ENCODE measurements at regions not wholly inside any gene's neighbourhood (a gene's known extent, or its start where the extent isn't known, plus 50 kb on each side); places are given as distances from the start of the nearest gene placed in this dataset.

GRCh38 chr19:16000024-16000663 lies 51.3 kb downstream of the OR10H4 start:
- WGBS = 76% methylated on average over 9 of the region's 10 CpGs
- Histone ChIP-seq H3K27me3 (ENCODE audit: insufficient read depth, low read length) (no peaks in the 10 kb centered on the region), H3K9me3 (ENCODE audit: insufficient read depth, low read depth, low read length) (peaks cover 94% of the 10 kb centered on the region)

GRCh38 chr19:16001481-16002312 lies 52.9 kb downstream of the OR10H4 start:
- H3K4me3 ChIP-seq (ENCODE audit: low read length) = no peak overlapping the region
- no peaks in the 10 kb centered on the region for H3K4me1 ChIP-seq (ENCODE audit: insufficient read depth, low read length)
- H3K9ac ChIP-seq (ENCODE audit: low read depth, low read length) = no peak overlapping the region
- 86% methylated on average over 12 of the region's 12 CpGs for WGBS
- no peaks in the 10 kb centered on the region for H3K27me3 ChIP-seq (ENCODE audit: insufficient read depth, low read length)
- no peaks in the 10 kb centered on the region for H3K36me3 ChIP-seq (ENCODE audit: insufficient read depth, low read length)
- no peak overlapping the region for H3K27ac ChIP-seq (ENCODE audit: low read depth, low read length)
- peaks cover 87% of the 10 kb centered on the region for H3K9me3 ChIP-seq (ENCODE audit: insufficient read depth, low read depth, low read length)

More at GRCh38 chr19:16000024-16000663, 51.3 kb downstream of the OR10H4 start:
- Histone ChIP-seq H3K9ac (ENCODE audit: low read depth, low read length) (no peak overlapping the region), H3K27ac (ENCODE audit: low read depth, low read length) (no peak overlapping the region), H3K4me3 (ENCODE audit: low read length) (no peak overlapping the region), H3K4me1 (ENCODE audit: insufficient read depth, low read length) (no peaks in the 10 kb centered on the region), H3K36me3 (ENCODE audit: insufficient read depth, low read length) (no peaks in the 10 kb centered on the region)

- WGBS = 76% methylated on average over 11 of the region's 11 CpGs
- H3K4me3 ChIP-seq (ENCODE audit: low read length) = no peak overlapping the region
- H3K27me3 ChIP-seq (ENCODE audit: insufficient read depth, low read length) = no peaks in the 10 kb centered on the region
- H3K4me1 ChIP-seq (ENCODE audit: insufficient read depth, low read length) = no peaks in the 10 kb centered on the region
- no peak overlapping the region for H3K27ac ChIP-seq (ENCODE audit: low read depth, low read length)
- no peaks in the 10 kb centered on the region for H3K36me3 ChIP-seq (ENCODE audit: insufficient read depth, low read length)
- no peak overlapping the region for H3K9ac ChIP-seq (ENCODE audit: low read depth, low read length)
- peaks cover 80% of the 10 kb centered on the region for H3K9me3 ChIP-seq (ENCODE audit: insufficient read depth, low read depth, low read length)
Observed at GRCh38 chr19:16002406-16003384, 53.9 kb downstream of the OR10H4 start.

GRCh38 chr19:16003391-16003790 lies 54.6 kb downstream of the OR10H4 start:
- no peak overlapping the region for H3K27ac ChIP-seq (ENCODE audit: low read depth, low read length)
- no peaks in the 10 kb centered on the region for H3K4me1 ChIP-seq (ENCODE audit: insufficient read depth, low read length)
- peaks cover 79% of the 10 kb centered on the region for H3K9me3 ChIP-seq (ENCODE audit: insufficient read depth, low read depth, low read length)
- 63% methylated on average over 3 of the region's 3 CpGs for WGBS
- H3K27me3 ChIP-seq (ENCODE audit: insufficient read depth, low read length) = no peaks in the 10 kb centered on the region
- H3K9ac ChIP-seq (ENCODE audit: low read depth, low read length) = no peak overlapping the region
- no peak overlapping the region for H3K4me3 ChIP-seq (ENCODE audit: low read length)
- H3K36me3 ChIP-seq (ENCODE audit: insufficient read depth, low read length) = no peaks in the 10 kb centered on the region

GRCh38 chr19:16005925-16006324 lies 57.1 kb downstream of the OR10H4 start:
- no peaks in the 10 kb centered on the region for H3K27me3 ChIP-seq (ENCODE audit: insufficient read depth, low read length)
- H3K4me1 ChIP-seq (ENCODE audit: insufficient read depth, low read length) = no peaks in the 10 kb centered on the region
- H3K36me3 ChIP-seq (ENCODE audit: insufficient read depth, low read length) = no peaks in the 10 kb centered on the region
- peaks cover 74% of the 10 kb centered on the region for H3K9me3 ChIP-seq (ENCODE audit: insufficient read depth, low read depth, low read length)
- 70% methylated on average over 3 of the region's 3 CpGs for WGBS
- H3K4me3 ChIP-seq (ENCODE audit: low read length) = no peak overlapping the region
- no peak overlapping the region for H3K27ac ChIP-seq (ENCODE audit: low read depth, low read length)
- H3K9ac ChIP-seq (ENCODE audit: low read depth, low read length) = no peak overlapping the region

- H3K27ac ChIP-seq (ENCODE audit: low read depth, low read length) = no peak overlapping the region
- peaks cover 82% of the 10 kb centered on the region for H3K9me3 ChIP-seq (ENCODE audit: insufficient read depth, low read depth, low read length)
- H3K4me1 ChIP-seq (ENCODE audit: insufficient read depth, low read length) = no peaks in the 10 kb centered on the region
- WGBS = 84% methylated on average over 4 of the region's 4 CpGs
- no peaks in the 10 kb centered on the region for H3K36me3 ChIP-seq (ENCODE audit: insufficient read depth, low read length)
- no peaks in the 10 kb centered on the region for H3K27me3 ChIP-seq (ENCODE audit: insufficient read depth, low read length)
- no peak overlapping the region for H3K9ac ChIP-seq (ENCODE audit: low read depth, low read length)
- H3K4me3 ChIP-seq (ENCODE audit: low read length) = no peak overlapping the region
Observed at GRCh38 chr19:16012552-16012951, 63.7 kb upstream of the TPM4 start.

GRCh38 chr19:16013181-16013850 lies 63.0 kb upstream of the TPM4 start:
- 88% methylated on average over 11 of the region's 11 CpGs for WGBS
- H3K27ac ChIP-seq (ENCODE audit: low read depth, low read length) = no peak overlapping the region
- no peak overlapping the region for H3K4me3 ChIP-seq (ENCODE audit: low read length)

GRCh38 chr19:16013851-16014840 lies 62.1 kb upstream of the TPM4 start:
- peaks cover 89% of the 10 kb centered on the region for H3K9me3 ChIP-seq (ENCODE audit: insufficient read depth, low read depth, low read length)
- no peaks in the 10 kb centered on the region for H3K36me3 ChIP-seq (ENCODE audit: insufficient read depth, low read length)
- H3K4me1 ChIP-seq (ENCODE audit: insufficient read depth, low read length) = no peaks in the 10 kb centered on the region
- no peak overlapping the region for H3K4me3 ChIP-seq (ENCODE audit: low read length)
- H3K27me3 ChIP-seq (ENCODE audit: insufficient read depth, low read length) = no peaks in the 10 kb centered on the region
- no peak overlapping the region for H3K9ac ChIP-seq (ENCODE audit: low read depth, low read length)
- H3K27ac ChIP-seq (ENCODE audit: low read depth, low read length) = no peak overlapping the region
- 91% methylated on average over 29 of the region's 31 CpGs for WGBS

More at GRCh38 chr19:16013181-16013850, 63.0 kb upstream of the TPM4 start:
- Histone ChIP-seq H3K9ac (ENCODE audit: low read depth, low read length) (no peak overlapping the region), H3K4me1 (ENCODE audit: insufficient read depth, low read length) (no peaks in the 10 kb centered on the region), H3K27me3 (ENCODE audit: insufficient read depth, low read length) (no peaks in the 10 kb centered on the region), H3K9me3 (ENCODE audit: insufficient read depth, low read depth, low read length) (peaks cover 82% of the 10 kb centered on the region), H3K36me3 (ENCODE audit: insufficient read depth, low read length) (no peaks in the 10 kb centered on the region)

- H3K4me3 ChIP-seq (ENCODE audit: low read length) = no peak overlapping the region
- no peak overlapping the region for H3K27ac ChIP-seq (ENCODE audit: low read depth, low read length)
- H3K9me3 ChIP-seq (ENCODE audit: insufficient read depth, low read depth, low read length) = peaks cover 89% of the 10 kb centered on the region
- no peaks in the 10 kb centered on the region for H3K36me3 ChIP-seq (ENCODE audit: insufficient read depth, low read length)
- no peak overlapping the region for H3K9ac ChIP-seq (ENCODE audit: low read depth, low read length)
- no peaks in the 10 kb centered on the region for H3K4me1 ChIP-seq (ENCODE audit: insufficient read depth, low read length)
- no peaks in the 10 kb centered on the region for H3K27me3 ChIP-seq (ENCODE audit: insufficient read depth, low read length)
- WGBS = 87% methylated on average over 19 of the region's 19 CpGs
Observed at GRCh38 chr19:16014923-16015804, 61.1 kb upstream of the TPM4 start.
